H1 (cell line): ENCODE measurements at regions not wholly inside any gene's neighbourhood (a gene's known extent, or its start where the extent isn't known, plus 50 kb on each side); places are given as distances from the start of the nearest gene placed in this dataset.
A peak's percentile ranks its signal among the peaks of the same experiment; 100 is the strongest.

Experiments used
- CTCF ChIA-PET: fragments of 300-600 bp; sonication (Branson Sonifier 250); formaldehyde crosslinking; loops from one replicate; lab custom pipeline; 2021; ENCODE audit not compliant: partially characterized antibody; lab: Charles Lee
- POLR2A ChIA-PET: fragments of 300-600 bp; sonication (Branson Sonifier 250); formaldehyde crosslinking; loops from one replicate; lab custom pipeline; 2021; ENCODE audit warnings: inconsistent platforms; ENCODE audit not compliant: partially characterized antibody; lab: Charles Lee
- DNase-seq, 2 experiments: peaks; one replicate each; pipeline versions ENCODE4 v3.0.0 to v3.0.0-alpha.2; 2010 to 2022; ENCODE audit warnings: low spot score in 2 of 2, low read depth in 1 of 2, mixed read lengths in 1 of 2
- FAIRE-seq: peaks from 2 replicates; lab custom pipeline; 2011; peaks lifted over from hg19 to GRCh38; lab: Jason Lieb, UNC
- H2AFZ ChIP-seq: 2 replicates; pipeline ENCODE4 v1.8.1; 2012; ENCODE audit warnings: low read length, inconsistent platforms
- H2AK5ac ChIP-seq: 2 replicates; pipeline ENCODE4 v1.6.1; 2013; ENCODE audit warnings: low read depth, low read length
- H2BK120ac ChIP-seq: replicated peaks from 2 replicates; pipeline ENCODE3; 2013; ENCODE audit warnings: low read depth, low read length, inconsistent platforms
- H2BK12ac ChIP-seq: 2 replicates; pipeline ENCODE4 v1.6.1; 2013; ENCODE audit warnings: low read depth, low read length
- H2BK15ac ChIP-seq: 2 replicates; pipeline ENCODE4 v1.6.1; 2013; ENCODE audit warnings: low read length
- H2BK20ac ChIP-seq: 2 replicates; pipeline ENCODE4 v1.6.1; 2013; ENCODE audit warnings: low read length
- H2BK5ac ChIP-seq: 2 replicates; pipeline ENCODE4 v1.6.1; 2013; ENCODE audit warnings: low read depth, low read length
- H3K14ac ChIP-seq: 2 replicates; pipeline ENCODE4 v1.6.1; 2013; ENCODE audit warnings: inconsistent platforms; ENCODE audit not compliant: insufficient read length
- H3K18ac ChIP-seq: 2 replicates; pipeline ENCODE4 v1.6.1; 2013; ENCODE audit warnings: low read length; ENCODE audit errors: extremely low read depth
- H3K23ac ChIP-seq: 2 replicates; pipeline ENCODE4 v1.6.1; 2013; ENCODE audit warnings: inconsistent platforms; ENCODE audit not compliant: insufficient read length
- H3K23me2 ChIP-seq: 2 replicates; pipeline ENCODE4 v1.6.1; 2013; ENCODE audit warnings: low read depth, low read length
- H3K27ac ChIP-seq: 2 replicates; pipeline ENCODE4 v1.6.1; 2011; ENCODE audit warnings: low read depth, low read length, inconsistent platforms
- H3K27me3 ChIP-seq, 4 experiments: replicated peaks in 1 of 4; 1 replicate in 1 of 4; 2 replicates in 3 of 4; pipeline versions ENCODE4 v1.6.1 to v1.8.1; 2011 to 2013; ENCODE audit warnings: low read length in 3 of 4, mild to moderate bottlenecking in 3 of 4, inconsistent platforms in 2 of 4, mixed read lengths in 2 of 4, moderate library complexity in 1 of 4; ENCODE audit not compliant: control insufficient read depth in 3 of 4, insufficient read depth in 3 of 4; ENCODE audit errors: extremely low read depth in 1 of 4
- H3K36me3 ChIP-seq, 4 experiments: 2 replicates each; pipeline versions ENCODE4 v1.6.1 to v1.8.1; 2011 to 2013; ENCODE audit warnings: mild to moderate bottlenecking in 4 of 4, low read length in 3 of 4, moderate library complexity in 2 of 4, control low read depth in 1 of 4, inconsistent platforms in 1 of 4; ENCODE audit not compliant: insufficient read depth in 4 of 4, control insufficient read depth in 2 of 4
- H3K4ac ChIP-seq: replicated peaks from 2 replicates; pipeline ENCODE3; 2013; ENCODE audit warnings: low read length, low read depth, mixed read lengths, inconsistent platforms; ENCODE audit not compliant: insufficient read length
- H3K4me1 ChIP-seq, 4 experiments: replicated peaks in 1 of 4; 1 replicate in 1 of 4; 2 replicates in 3 of 4; pipeline versions ENCODE4 v1.6.1 to v1.8.1; 2011 to 2013; ENCODE audit warnings: low read length in 3 of 4, inconsistent platforms in 2 of 4, mixed read lengths in 1 of 4; ENCODE audit not compliant: insufficient read depth in 4 of 4, control insufficient read depth in 3 of 4
- H3K4me2 ChIP-seq, 2 experiments: 2 replicates each; pipeline versions ENCODE4 v1.6.1 to v1.8.1; 2011 to 2013; ENCODE audit warnings: low read depth in 2 of 2, low read length in 2 of 2, control low read depth in 1 of 2, inconsistent platforms in 1 of 2, mild to moderate bottlenecking in 1 of 2; ENCODE audit not compliant: insufficient read depth in 1 of 2
- H3K4me3 ChIP-seq, 4 experiments: fragments of 200-600, 300-600 bp in 1 of 4; sonication (generic), shearing (Covaris generic), sonication (Bioruptor Twin) in 1 of 4; 2 replicates each; pipeline versions ENCODE4 v1.5.1 to v1.8.1; 2011 to 2016; ENCODE audit warnings: low read length in 4 of 4, low read depth in 3 of 4, control low read depth in 2 of 4, inconsistent platforms in 2 of 4, mild to moderate bottlenecking in 2 of 4, mixed read lengths in 1 of 4, moderate library complexity in 1 of 4; ENCODE audit not compliant: insufficient read depth in 2 of 4; ENCODE audit errors: extremely low read depth in 1 of 4
- H3K56ac ChIP-seq: replicated peaks from 2 replicates; pipeline ENCODE3; 2013; ENCODE audit warnings: low read depth, mild to moderate bottlenecking, mixed read lengths, low read length, inconsistent platforms; ENCODE audit not compliant: insufficient read length
- H3K79me1 ChIP-seq: 2 replicates; pipeline ENCODE4 v1.6.1; 2013; ENCODE audit warnings: low read depth, low read length, control low read depth
- H3K79me2 ChIP-seq, 2 experiments: 2 replicates each; pipeline versions ENCODE4 v1.6.1 to v1.8.1; 2012 to 2013; ENCODE audit warnings: low read length in 2 of 2, mild to moderate bottlenecking in 2 of 2, inconsistent platforms in 1 of 2; ENCODE audit not compliant: insufficient read depth in 2 of 2, control insufficient read depth in 1 of 2
- H3K9ac ChIP-seq, 4 experiments: replicated peaks in 1 of 4; 1 replicate in 1 of 4; 2 replicates in 3 of 4; pipeline versions ENCODE4 v1.6.1 to v1.8.1; 2011 to 2013; ENCODE audit warnings: low read depth in 3 of 4, low read length in 3 of 4, control low read depth in 2 of 4, mild to moderate bottlenecking in 2 of 4, moderate library complexity in 2 of 4, inconsistent platforms in 1 of 4; ENCODE audit errors: extremely low read depth in 1 of 4
- H3K9me3 ChIP-seq, 2 experiments: 2 replicates each; pipeline versions ENCODE4 v1.6.1 to v1.8.1; 2012 to 2013; ENCODE audit warnings: mild to moderate bottlenecking in 2 of 2, moderate library complexity in 2 of 2, control low read depth in 1 of 2, inconsistent platforms in 1 of 2, low read depth in 1 of 2, low read length in 1 of 2, mixed read lengths in 1 of 2; ENCODE audit not compliant: insufficient read depth in 2 of 2
- H4K20me1 ChIP-seq, 2 experiments: replicated peaks in 1 of 2; 2 replicates each; pipeline versions ENCODE3 to v1.8.1; 2011 to 2013; ENCODE audit warnings: inconsistent platforms in 2 of 2, low read length in 2 of 2, mild to moderate bottlenecking in 1 of 2; ENCODE audit not compliant: insufficient read depth in 2 of 2, control insufficient read depth in 1 of 2
- H4K5ac ChIP-seq: 2 replicates; pipeline ENCODE4 v1.6.1; 2013; ENCODE audit warnings: low read length, low read depth, mixed read lengths, inconsistent platforms; ENCODE audit not compliant: insufficient read length
- H4K8ac ChIP-seq: 2 replicates; pipeline ENCODE4 v1.8.0; 2013; ENCODE audit warnings: mild to moderate bottlenecking, moderate library complexity, low read length, inconsistent platforms; ENCODE audit not compliant: insufficient read depth; ENCODE audit errors: extremely low read depth
- H4K91ac ChIP-seq: replicated peaks from 2 replicates; pipeline ENCODE3; 2013; ENCODE audit warnings: low read length, mixed read lengths, inconsistent platforms; ENCODE audit not compliant: insufficient read length
- CTCF ChIP-seq, 3 experiments: IDR thresholded peaks; 1 replicate in 2 of 3; 2 replicates in 1 of 3; pipeline versions ENCODE4 v1.5.1 to v1.6.1; 2011; ENCODE audit warnings: low read length in 3 of 3, mild to moderate bottlenecking in 3 of 3, inconsistent platforms in 2 of 3, low read depth in 1 of 3, moderate library complexity in 1 of 3; ENCODE audit not compliant: insufficient read depth in 1 of 3; ENCODE audit errors: control extremely low read depth in 1 of 3
- RAD21 ChIP-seq, 2 experiments: IDR thresholded peaks in 1 of 2; conservative IDR thresholded peaks in 1 of 2; 2 replicates each; pipeline ENCODE4 v1.6.1; 2011; ENCODE audit warnings: low read depth in 2 of 2, low read length in 2 of 2, improper control_type of control experiment in 1 of 2, inconsistent platforms in 1 of 2, mild to moderate bottlenecking in 1 of 2, moderate library complexity in 1 of 2
- TEAD4 ChIP-seq: IDR thresholded peaks from 2 replicates; pipeline ENCODE4 v1.6.1; 2012; ENCODE audit warnings: low read depth, low read length, inconsistent platforms, mixed read lengths
- WGBS, 2 experiments: shearing (Covaris generic) in 1 of 2; methylation state at CpG; one replicate each; pipeline versions ENCODE4 v1.1.6 to v1.1.7; 2013 to 2015; ENCODE audit warnings: low lambda C conversion rate in 2 of 2, mixed read lengths in 2 of 2, inconsistent platforms in 1 of 2, low coverage in 1 of 2, missing lambda C conversion rate in 1 of 2; ENCODE audit not compliant: insufficient replicate concordance in 2 of 2, insufficient coverage in 1 of 2, insufficient read length in 1 of 2; ENCODE audit errors: extremely low coverage in 1 of 2, missing lambda C conversion rate in 1 of 2; 5-methylcytosine and 5-hydroxymethylcytosine counted together

GRCh38 chr3:125679258-125679657 lies 84.0 kb upstream of the OSBPL11 start:
- Histone ChIP-seq H2BK12ac (no peak overlapping the region), H3K56ac (no peak overlapping the region), H4K5ac (no peak overlapping the region), H4K20me1 (no peaks in the 10 kb centered on the region), H3K23ac (no peak overlapping the region), H3K79me2 (no peaks in the 10 kb centered on the region), H3K4ac (no peak overlapping the region), H4K8ac (no peak overlapping the region), H3K36me3 (no peaks in the 10 kb centered on the region), H2AFZ (no peak overlapping the region), H3K23me2 (no peaks in the 10 kb centered on the region), H3K14ac (no peak overlapping the region), H2AK5ac (no peak overlapping the region), H2BK20ac (no peak overlapping the region), H3K27ac (no peak overlapping the region), H3K27me3 (no peaks in the 10 kb centered on the region), H3K9ac (no peak overlapping the region), H2BK120ac (no peak overlapping the region), H2BK5ac (no peak overlapping the region), H3K4me1 (no peaks in the 10 kb centered on the region), H3K79me1 (no peaks in the 10 kb centered on the region), H3K18ac (no peak overlapping the region), H3K9me3 (no peaks in the 10 kb centered on the region), H4K91ac (no peak overlapping the region), H2BK15ac (no peak overlapping the region), H3K4me2 (no peak overlapping the region), H3K4me3 (no peak overlapping the region)
- POLR2A ChIA-PET, result no interaction called here
- CTCF ChIA-PET, result interaction anchor here (1.1 kb wide), 1 partner anchor 8 kb away, joined by 4 read pairs; no protein-coding TSS in a partner anchor
- TF ChIP-seq CTCF (IDR thresholded peaks at IDR 0.05; ENCODE audit: control extremely low read depth in 1 of 3, insufficient read depth in 1 of 3, low read depth in 1 of 3, low read length in 3 of 3), result peak in 1 of 3 experiments; percentile 18; a peak in 2 of 4 replicates
- no peak for TF ChIP-seq TEAD4
- TF ChIP-seq RAD21 (IDR thresholded peaks at IDR 0.05 in 1 of 2, conservative IDR thresholded peaks at IDR 0.05 in 1 of 2; ENCODE audit: low read depth in 2 of 2, low read length in 2 of 2), result 0 out of 4 replicates have a peak, but pooled peaks of 1 of the 2 experiments have one; percentile 14
- FAIRE-seq, result no peak
- DNase-seq, result no peak
- 79% methylated on average over 4 of the region's 4 CpGs; no CpG with 5 or more reads in 1 of the 2 experiments for WGBS, 2 experiments
